SK-MEL-5 (cell line): ENCODE measurements at regions not wholly inside any gene's neighbourhood (a gene's known extent, or its start where the extent isn't known, plus 50 kb on each side); places are given as distances from the start of the nearest gene placed in this dataset.
"Not testable (repeated sequence)": the region's sequence is repeated elsewhere in the genome, so short reads cannot be mapped to it uniquely, and the experiment has no call there.

ENCODE experiments used
- DNase-seq: peaks from one replicate; pipeline ENCODE4 v3.0.0-alpha.2; 2016; ENCODE audit warnings: low read depth, low spot score
- in situ Hi-C: cut with HindIII; loops from 2 replicates; pipeline ENCODE4 v1.10.0; 2016; ENCODE audit warnings: low sequenced_read_pairs, high pct_unique_total_duplicates, low pct_unique_long_range_greater_than_20kb

- in situ Hi-C loops: no loop called here
- DNase-seq: no peak
Observed at GRCh38 chr3:39718674-39719595, 90.5 kb upstream of the MYRIP start.

- DNase-seq: no peak
- in situ Hi-C loops: no loop called here
Observed at GRCh38 chr3:39721076-39721475, 88.3 kb upstream of the MYRIP start.

- in situ Hi-C loops: no loop called here
Observed at GRCh38 chr3:39724233-39724846, 85.1 kb upstream of the MYRIP start.

GRCh38 chr3:39725321-39725720 lies 84.1 kb upstream of the MYRIP start:
- DNase-seq: no peak
- in situ Hi-C loops: no loop called here

More at GRCh38 chr3:39724233-39724846, 85.1 kb upstream of the MYRIP start:
- peak; percentile 27 for DNase-seq

- DNase-seq: peak; percentile 23
- in situ Hi-C loops: no loop called here
Observed at GRCh38 chr3:39727415-39727814, 82.0 kb upstream of the MYRIP start.

- DNase-seq: no peak
- in situ Hi-C loops: no loop called here
Observed at GRCh38 chr3:39733804-39734203, 75.6 kb upstream of the MYRIP start.

- in situ Hi-C loops, DNase-seq: not testable (repeated sequence)
Observed at GRCh38 chr3:39739658-39740057, 69.8 kb upstream of the MYRIP start.

- no peak for DNase-seq
- in situ Hi-C loops: no loop called here
Observed at GRCh38 chr3:39744746-39745145, 64.7 kb upstream of the MYRIP start.

GRCh38 chr3:39748002-39748401 lies 61.4 kb upstream of the MYRIP start:
- in situ Hi-C loops: no loop called here
- no peak for DNase-seq

- DNase-seq: no peak
- in situ Hi-C loops: no loop called here
Observed at GRCh38 chr3:39748763-39749162, 60.6 kb upstream of the MYRIP start.

GRCh38 chr3:39750712-39751111 lies 58.7 kb upstream of the MYRIP start:
- in situ Hi-C loops: no loop called here
- DNase-seq: no peak

GRCh38 chr3:39751286-39751685 lies 58.1 kb upstream of the MYRIP start:
- DNase-seq: no peak

GRCh38 chr3:39752019-39752637 lies 57.3 kb upstream of the MYRIP start:
- in situ Hi-C loops: no loop called here
- no peak for DNase-seq

More at GRCh38 chr3:39751286-39751685, 58.1 kb upstream of the MYRIP start:
- in situ Hi-C loops: no loop called here

- no peak for DNase-seq
- in situ Hi-C loops: no loop called here
Observed at GRCh38 chr3:39752751-39753150, 56.7 kb upstream of the MYRIP start.

GRCh38 chr3:39753391-39753790 lies 56.0 kb upstream of the MYRIP start:
- DNase-seq: no peak
- in situ Hi-C loops: no loop called here

GRCh38 chr3:39754549-39754948 lies 54.9 kb upstream of the MYRIP start:
- no peak for DNase-seq
- in situ Hi-C loops: no loop called here

- no peak for DNase-seq
- in situ Hi-C loops: no loop called here
Observed at GRCh38 chr3:39755100-39755499, 54.3 kb upstream of the MYRIP start.

- in situ Hi-C loops: no loop called here
- DNase-seq: no peak
Observed at GRCh38 chr3:39757307-39757706, 52.1 kb upstream of the MYRIP start.
